AG04450 (cell line): ENCODE measurements at regions not wholly inside any gene's neighbourhood (a gene's known extent, or its start where the extent isn't known, plus 50 kb on each side); places are given as distances from the start of the nearest gene placed in this dataset.

Experiments
- CTCF ChIA-PET: fragments of 300-600, 350-600 bp; formaldehyde crosslinking; extraction: SDS; loops from one replicate; lab custom pipeline; 2022; ENCODE audit warnings: antibody characterized with exemption, inconsistent platforms; lab: Charles Lee
- POLR2A ChIA-PET: fragments of 350-600 bp; formaldehyde crosslinking; extraction: SDS; loops from one replicate; lab custom pipeline; 2021; ENCODE audit warnings: antibody characterized with exemption, inconsistent platforms; lab: Yijun Ruan, JAX
- DNase-seq: peaks from one replicate; pipeline ENCODE4 v3.0.0-alpha.2; 2011; ENCODE audit warnings: low read depth, low spot score
- H3K27ac ChIP-seq: one replicate; pipeline ENCODE4 v1.5.1; 2012; ENCODE audit warnings: low read depth, low read length, control low read depth
- H3K27me3 ChIP-seq: one replicate; pipeline ENCODE4 v1.6.0; 2012; ENCODE audit warnings: low read length; ENCODE audit not compliant: control insufficient read depth, insufficient read depth
- H3K4me3 ChIP-seq: 2 replicates; pipeline ENCODE4 v1.5.1; 2011; ENCODE audit warnings: mild to moderate bottlenecking, low read depth, low read length, control low read depth
- H3K9me3 ChIP-seq: 2 replicates; pipeline ENCODE4 v1.5.1; 2012; ENCODE audit warnings: low read length; ENCODE audit not compliant: control insufficient read depth, insufficient read depth
- CTCF ChIP-seq: IDR thresholded peaks from 2 replicates; pipeline ENCODE4 v1.5.1; 2011; ENCODE audit warnings: low read depth, low read length, control low read depth, inconsistent platforms

GRCh38 chr4:160316036-160316435 lies 1213.2 kb downstream of the RAPGEF2 start:
- H3K27me3 ChIP-seq = no peaks in the 10 kb centered on the region
- no peak overlapping the region for H3K27ac ChIP-seq
- no peak overlapping the region for H3K4me3 ChIP-seq
- TF ChIP-seq CTCF = no peak
- POLR2A ChIA-PET = no interaction called here
- peaks cover 3% of the 10 kb centered on the region; the same call in 1 of the 2 replicates for H3K9me3 ChIP-seq
- CTCF ChIA-PET = no interaction called here
- no peak for DNase-seq

- no peak for DNase-seq
- H3K27ac ChIP-seq = no peak overlapping the region
- ChIA-PET CTCF (no interaction called here), POLR2A (no interaction called here)
- H3K27me3 ChIP-seq = no peaks in the 10 kb centered on the region
- H3K4me3 ChIP-seq = no peak overlapping the region
- TF ChIP-seq CTCF = no peak
- H3K9me3 ChIP-seq = peaks cover 3% of the 10 kb centered on the region; the same call in 1 of the 2 replicates
Observed at GRCh38 chr4:160318567-160319220, 1215.8 kb downstream of the RAPGEF2 start.

- H3K4me3 ChIP-seq = no peak overlapping the region
- TF ChIP-seq CTCF = no peak
- DNase-seq = no peak
- no peak overlapping the region for H3K27ac ChIP-seq
- H3K27me3 ChIP-seq = no peaks in the 10 kb centered on the region
- peaks cover 3% of the 10 kb centered on the region; the same call in 1 of the 2 replicates for H3K9me3 ChIP-seq
- POLR2A ChIA-PET = no interaction called here
- CTCF ChIA-PET = no interaction called here
Observed at GRCh38 chr4:160319221-160319867, 1216.5 kb downstream of the RAPGEF2 start.

- Histone ChIP-seq H3K27me3 (no peaks in the 10 kb centered on the region), H3K9me3 (peaks cover 3% of the 10 kb centered on the region; the same call in 1 of the 2 replicates), H3K4me3 (no peak overlapping the region), H3K27ac (no peak overlapping the region)
- no peak for TF ChIP-seq CTCF
- ChIA-PET CTCF (no interaction called here), POLR2A (no interaction called here)
- DNase-seq = no peak
Observed at GRCh38 chr4:160319868-160320260, 1217.0 kb downstream of the RAPGEF2 start.

- no peak for DNase-seq
- Histone ChIP-seq H3K4me3 (no peak overlapping the region), H3K27me3 (no peaks in the 10 kb centered on the region), H3K9me3 (no peaks in the 10 kb centered on the region), H3K27ac (no peak overlapping the region)
- no peak for TF ChIP-seq CTCF
- CTCF ChIA-PET = no interaction called here
- POLR2A ChIA-PET = no interaction called here
Observed at GRCh38 chr4:160326110-160326509, 1223.2 kb downstream of the RAPGEF2 start.
